A673 (cell line): ENCODE measurements at regions not wholly inside any gene's neighbourhood (a gene's known extent, or its start where the extent isn't known, plus 50 kb on each side); places are given as distances from the start of the nearest gene placed in this dataset.
A peak's percentile ranks its signal among the peaks of the same experiment; 100 is the strongest.

Experiments
- BruUV-seq: library from RNA; stranded (reverse); fragments of 400-500 nt; replicated peaks from 2 replicates; lab custom pipeline; 2021; lab: Mats Ljungman, UMichigan
- CTCF ChIA-PET: fragments of 300-600 bp; sonication (Branson Sonifier 250); formaldehyde crosslinking; loops from one replicate; lab custom pipeline; 2022; ENCODE audit warnings: antibody characterized with exemption; lab: Charles Lee
- POLR2A ChIA-PET: fragments of 300-600 bp; sonication (Branson Sonifier 250); formaldehyde crosslinking; loops from one replicate; lab custom pipeline; 2022; ENCODE audit warnings: antibody characterized with exemption; ENCODE audit not compliant: low non-redundant PET; lab: Charles Lee
- DNase-seq: peaks from one replicate; pipeline ENCODE4 v3.0.0-alpha.2; 2015; ENCODE audit warnings: low spot score
- H3K27ac ChIP-seq: fragments of 200-600 bp; sonication (generic); 2 replicates; pipeline ENCODE4 v1.5.1; 2016; ENCODE audit warnings: mixed run types, low read depth, mild to moderate bottlenecking, mixed read lengths, antibody characterized with exemption, low read length; ENCODE audit not compliant: poor library complexity, severe bottlenecking
- H3K27me3 ChIP-seq: fragments of 200-600 bp; sonication (generic); replicated peaks from 2 replicates; pipeline ENCODE4 v1.6.1; 2017; ENCODE audit warnings: mixed run types, low read depth, mild to moderate bottlenecking, mixed read lengths, antibody characterized with exemption, low read length; ENCODE audit not compliant: insufficient read depth, poor library complexity
- H3K36me3 ChIP-seq: fragments of 200-600 bp; sonication (generic); 2 replicates; pipeline ENCODE4 v1.6.1; 2016; ENCODE audit warnings: mixed run types, mild to moderate bottlenecking, mixed read lengths, antibody characterized with exemption, low read length; ENCODE audit not compliant: insufficient read depth, poor library complexity, severe bottlenecking
- H3K4me1 ChIP-seq: fragments of 200-600 bp; sonication (generic); 2 replicates; pipeline ENCODE4 v1.6.1; 2017; ENCODE audit warnings: mixed run types, mild to moderate bottlenecking, mixed read lengths, antibody characterized with exemption, low read length; ENCODE audit not compliant: insufficient read depth, poor library complexity, severe bottlenecking
- H3K4me3 ChIP-seq: fragments of 200-600 bp; sonication (generic); 2 replicates; pipeline ENCODE4 v1.5.1; 2016; ENCODE audit warnings: low read depth, mixed run types, mild to moderate bottlenecking, mixed read lengths, low read length; ENCODE audit not compliant: poor library complexity, severe bottlenecking
- H3K9me3 ChIP-seq: fragments of 200-600 bp; sonication (generic); 2 replicates; pipeline ENCODE4 v1.6.1; 2016; ENCODE audit warnings: mixed run types, low read depth, mild to moderate bottlenecking, mixed read lengths, antibody characterized with exemption, low read length; ENCODE audit not compliant: poor library complexity, severe bottlenecking
- EZH2 ChIP-seq: fragments of 200-600 bp; sonication (generic); IDR thresholded peaks from 2 replicates; pipeline ENCODE4 v1.6.1; 2017; ENCODE audit warnings: borderline replicate concordance, low read depth, mild to moderate bottlenecking, mixed read lengths, antibody characterized with exemption, low read length; ENCODE audit not compliant: poor library complexity, severe bottlenecking
- intact Hi-C: fragments of 100-400 bp; cut with micrococcal nuclease; formaldehyde crosslinking; loops from one replicate; pipeline ENCODE4 v1.10.0; 2022; ENCODE audit not compliant: unreplicated experiment
- TF ChIP-seq, protein P1 (sequence below): fragments of 300-800, 200-600 bp; sonication (generic); conservative IDR thresholded peaks from 2 replicates; pipeline ENCODE4 v1.5.1; 2017; ENCODE audit warnings: low read depth, mild to moderate bottlenecking, antibody characterized with exemption, low read length, moderate library complexity, mixed read lengths

DNA sequence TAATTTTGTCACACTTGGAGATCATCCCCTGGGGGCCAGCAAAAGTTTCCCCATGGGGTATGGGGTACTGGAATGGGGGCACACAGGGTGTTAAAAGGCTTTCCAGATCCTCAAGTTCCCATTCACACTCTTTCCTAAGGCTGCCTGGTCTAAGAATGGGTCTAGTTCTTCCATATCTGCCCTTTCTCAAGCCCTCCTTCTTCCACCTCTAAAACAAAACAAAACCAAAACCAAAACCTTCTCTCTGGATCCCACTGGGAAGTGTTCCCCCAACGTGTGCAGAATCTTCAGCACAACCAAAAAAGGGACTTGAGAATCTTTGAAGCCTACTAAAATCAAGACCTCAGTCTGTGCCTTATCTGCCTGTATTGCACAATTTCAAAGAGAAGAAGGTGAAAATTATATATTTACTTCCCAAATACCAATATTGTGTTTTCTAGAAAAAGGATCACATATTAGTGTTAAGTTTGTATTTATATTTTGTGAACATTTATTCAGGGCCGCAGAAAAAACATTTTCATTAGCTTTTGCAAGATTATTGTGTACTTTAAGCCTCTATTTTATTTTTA is 207.2 kb upstream of the TCF4 start:
- TF ChIP-seq, protein P1, sequence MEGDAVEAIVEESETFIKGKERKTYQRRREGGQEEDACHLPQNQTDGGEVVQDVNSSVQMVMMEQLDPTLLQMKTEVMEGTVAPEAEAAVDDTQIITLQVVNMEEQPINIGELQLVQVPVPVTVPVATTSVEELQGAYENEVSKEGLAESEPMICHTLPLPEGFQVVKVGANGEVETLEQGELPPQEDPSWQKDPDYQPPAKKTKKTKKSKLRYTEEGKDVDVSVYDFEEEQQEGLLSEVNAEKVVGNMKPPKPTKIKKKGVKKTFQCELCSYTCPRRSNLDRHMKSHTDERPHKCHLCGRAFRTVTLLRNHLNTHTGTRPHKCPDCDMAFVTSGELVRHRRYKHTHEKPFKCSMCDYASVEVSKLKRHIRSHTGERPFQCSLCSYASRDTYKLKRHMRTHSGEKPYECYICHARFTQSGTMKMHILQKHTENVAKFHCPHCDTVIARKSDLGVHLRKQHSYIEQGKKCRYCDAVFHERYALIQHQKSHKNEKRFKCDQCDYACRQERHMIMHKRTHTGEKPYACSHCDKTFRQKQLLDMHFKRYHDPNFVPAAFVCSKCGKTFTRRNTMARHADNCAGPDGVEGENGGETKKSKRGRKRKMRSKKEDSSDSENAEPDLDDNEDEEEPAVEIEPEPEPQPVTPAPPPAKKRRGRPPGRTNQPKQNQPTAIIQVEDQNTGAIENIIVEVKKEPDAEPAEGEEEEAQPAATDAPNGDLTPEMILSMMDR: no peak
- TF ChIP-seq EZH2: no peak
- ChIA-PET CTCF (no interaction called here), POLR2A (no interaction called here)
- H3K4me1 ChIP-seq: peaks cover 4% of the 10 kb centered on the region
- H3K9me3 ChIP-seq: no peaks in the 10 kb centered on the region
- BruUV-seq: no TSS peak
- H3K4me3 ChIP-seq: no peak overlapping the region
- H3K27me3 ChIP-seq: no peaks in the 10 kb centered on the region
- H3K27ac ChIP-seq: no peak overlapping the region
- DNase-seq: no peak
- H3K36me3 ChIP-seq: no peaks in the 10 kb centered on the region
- intact Hi-C loops: no loop called here

DNA sequence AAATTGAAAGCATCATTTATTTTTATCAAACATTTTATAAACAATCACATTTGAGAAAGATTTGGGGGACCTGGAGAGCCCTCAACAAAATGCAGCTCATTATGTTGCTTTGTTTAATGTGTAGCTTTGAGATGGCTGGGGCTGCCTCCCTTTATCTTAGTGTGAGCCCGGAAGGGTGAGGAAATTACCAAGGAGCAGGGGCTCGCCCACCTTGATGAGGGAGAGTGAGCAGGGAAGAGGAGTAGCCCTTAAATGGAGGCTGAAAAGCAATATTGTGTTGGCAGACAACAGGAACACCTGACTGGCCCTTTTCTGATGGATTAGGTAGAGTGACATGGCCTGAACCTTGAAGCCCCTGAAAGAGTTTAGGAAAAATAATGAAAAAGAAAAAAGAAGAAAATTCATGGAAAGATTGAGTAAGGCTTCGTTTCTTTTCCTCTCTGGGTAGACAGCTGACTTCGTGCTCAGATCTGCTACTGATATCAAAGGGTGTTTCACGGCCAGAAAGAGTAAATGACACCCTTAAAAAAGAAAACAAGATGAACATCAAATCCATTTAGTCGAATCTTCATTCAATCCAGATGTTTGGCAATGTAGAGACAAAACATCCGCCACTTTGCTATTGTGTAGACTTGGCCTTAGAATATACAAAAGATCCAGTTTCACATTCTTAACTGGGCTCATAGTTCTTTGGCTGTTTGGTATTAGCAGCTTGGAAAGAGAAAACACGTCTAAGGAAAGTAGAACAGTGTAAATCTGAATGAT is 206.5 kb upstream of the TCF4 start:
- peak; percentile 39 for DNase-seq
- no peak for TF ChIP-seq EZH2
- TF ChIP-seq, protein P1: no peak
- Histone ChIP-seq H3K4me3 (no peak overlapping the region), H3K36me3 (no peaks in the 10 kb centered on the region), H3K9me3 (no peaks in the 10 kb centered on the region), H3K4me1 (peaks cover 4% of the 10 kb centered on the region), H3K27me3 (no peaks in the 10 kb centered on the region), H3K27ac (no peak overlapping the region)
- intact Hi-C loops: loop anchor here (5.0 kb wide), 1 partner anchor 63 kb away; no protein-coding TSS in a partner anchor
- BruUV-seq: no TSS peak
- ChIA-PET CTCF (no interaction called here), POLR2A (no interaction called here)

- Histone ChIP-seq H3K27me3 (no peaks in the 10 kb centered on the region), H3K4me1 (peaks cover 4% of the 10 kb centered on the region), H3K27ac (no peak overlapping the region), H3K36me3 (no peaks in the 10 kb centered on the region), H3K9me3 (no peaks in the 10 kb centered on the region), H3K4me3 (no peak overlapping the region)
- no TSS peak for BruUV-seq
- ChIA-PET POLR2A (no interaction called here), CTCF (interaction anchor here (0.5 to 0.9 kb wide), 2 partner anchors 250 to 786 kb away, joined by 3 to 7 read pairs; no protein-coding TSS in a partner anchor)
- TF ChIP-seq EZH2: no peak
- TF ChIP-seq, protein P1: no peak
- DNase-seq: peak; percentile 81
- intact Hi-C loops: loop anchor here (5.0 kb wide), 1 partner anchor 67 kb away; no protein-coding TSS in a partner anchor
Measured at GRCh38 chr18:55790296-55790695, 202.3 kb upstream of the TCF4 start.
